MM.1S (cell line): ENCODE measurements at regions not wholly inside any gene's neighbourhood (a gene's known extent, or its start where the extent isn't known, plus 50 kb on each side); places are given as distances from the start of the nearest gene placed in this dataset.
A peak's percentile ranks its signal among the peaks of the same experiment; 100 is the strongest.

Experiments
- DNase-seq: peaks from one replicate; pipeline ENCODE4 v3.0.0-alpha.2; 2015
- H2AFZ ChIP-seq: fragments of 300-600 bp; sonication (generic); 2 replicates; pipeline ENCODE4 v1.6.0; 2016; ENCODE audit warnings: antibody characterized with exemption, low read length
- H3F3A ChIP-seq: fragments of 300-600 bp; sonication (generic); 2 replicates; pipeline ENCODE4 v1.6.1; 2016; ENCODE audit warnings: mild to moderate bottlenecking, antibody characterized with exemption, low read length, moderate library complexity, mixed read lengths; ENCODE audit not compliant: insufficient read depth
- H3K27ac ChIP-seq: fragments of 300-600 bp; sonication (generic); 2 replicates; pipeline ENCODE4 v1.5.1; 2016; ENCODE audit warnings: mild to moderate bottlenecking, low read length
- H3K27me3 ChIP-seq: fragments of 300-600 bp; sonication (generic); replicated peaks from 2 replicates; pipeline ENCODE4 v1.6.0; 2016; ENCODE audit warnings: low read length; ENCODE audit not compliant: insufficient read depth
- H3K36me3 ChIP-seq: fragments of 300-600 bp; sonication (generic); replicated peaks from 2 replicates; pipeline ENCODE4 v1.6.1; 2016; ENCODE audit warnings: mild to moderate bottlenecking, low read length, mixed read lengths; ENCODE audit not compliant: insufficient read depth
- H3K4me1 ChIP-seq: fragments of 300-600 bp; sonication (generic); 2 replicates; pipeline ENCODE4 v1.6.1; 2016; ENCODE audit warnings: low read length, mixed read lengths
- H3K4me2 ChIP-seq: fragments of 300-600 bp; sonication (generic); 2 replicates; pipeline ENCODE4 v1.6.0; 2016; ENCODE audit warnings: low read depth, low read length
- H3K4me3 ChIP-seq: fragments of 300-600 bp; sonication (generic); 2 replicates; pipeline ENCODE4 v1.5.1; 2016; ENCODE audit warnings: low read length, mixed read lengths
- H3K79me2 ChIP-seq: fragments of 300-600 bp; sonication (generic); 2 replicates; pipeline ENCODE4 v1.6.1; 2016; ENCODE audit warnings: mixed run types, low read length, mixed read lengths
- H3K9ac ChIP-seq: fragments of 300-600 bp; sonication (generic); 2 replicates; pipeline ENCODE4 v1.6.1; 2016; ENCODE audit warnings: low read length, mixed read lengths
- H3K9me2 ChIP-seq: fragments of 300-600 bp; sonication (generic); replicated peaks from 2 replicates; pipeline ENCODE4 v1.6.1; 2016; ENCODE audit warnings: mild to moderate bottlenecking, low read length, mixed read lengths; ENCODE audit not compliant: insufficient read depth
- H3K9me3 ChIP-seq: fragments of 300-600 bp; sonication (generic); replicated peaks from 2 replicates; pipeline ENCODE4 v1.6.1; 2016; ENCODE audit warnings: mild to moderate bottlenecking, low read length, mixed read lengths; ENCODE audit not compliant: insufficient read depth
- H4K20me1 ChIP-seq: fragments of 300-600 bp; sonication (generic); 2 replicates; pipeline ENCODE4 v1.6.1; 2016; ENCODE audit warnings: mild to moderate bottlenecking, low read length, moderate library complexity, mixed read lengths; ENCODE audit not compliant: insufficient read depth
- CTCF ChIP-seq: fragments of 300-600 bp; sonication (generic); IDR thresholded peaks from 2 replicates; pipeline ENCODE4 v1.5.1; 2016; ENCODE audit warnings: antibody characterized with exemption, low read length, mixed read lengths
- EZH2 ChIP-seq: fragments of 300-600 bp; sonication (generic); optimal IDR thresholded peaks from 2 replicates; pipeline ENCODE3; 2017; ENCODE audit warnings: low read depth, mild to moderate bottlenecking, antibody characterized with exemption, low read length, mixed read lengths
- EZH2phosphoT487 ChIP-seq: fragments of 300-600 bp; sonication (generic); IDR thresholded peaks from 2 replicates; pipeline ENCODE4 v1.6.1; 2018; ENCODE audit warnings: antibody characterized with exemption, low read length

DNA sequence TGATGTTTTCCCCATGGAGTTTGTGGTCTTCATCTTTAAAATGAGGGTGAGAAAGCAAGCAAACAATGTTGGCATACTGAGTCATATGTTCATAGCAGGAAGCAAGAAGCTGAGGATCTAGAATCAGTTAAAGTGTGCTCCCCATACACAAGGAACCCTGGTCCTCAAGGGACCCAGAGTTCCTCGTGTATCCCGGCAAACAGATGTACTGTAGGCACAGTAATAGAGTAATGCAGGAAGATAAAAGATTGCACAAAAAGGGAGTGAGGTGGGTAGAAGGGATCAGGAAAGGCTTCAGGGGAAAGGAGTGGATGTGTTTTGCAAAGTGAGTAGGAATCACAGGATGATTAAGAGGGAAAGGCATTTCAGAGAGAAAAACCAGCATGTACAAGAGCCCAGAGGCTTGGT is 412.3 kb upstream of the CDH11 start:
- Histone ChIP-seq H3K9ac (no peak overlapping the region), H2AFZ (no peak overlapping the region), H3K4me1 (no peaks in the 10 kb centered on the region), H3K9me2 (no peaks in the 10 kb centered on the region), H3F3A (no peaks in the 10 kb centered on the region), H3K27ac (no peak overlapping the region), H4K20me1 (no peaks in the 10 kb centered on the region), H3K4me3 (no peak overlapping the region), H3K27me3 (no peaks in the 10 kb centered on the region), H3K79me2 (no peaks in the 10 kb centered on the region), H3K9me3 (no peaks in the 10 kb centered on the region), H3K4me2 (no peak overlapping the region), H3K36me3 (no peaks in the 10 kb centered on the region)
- DNase-seq, result no peak
- TF ChIP-seq EZH2phosphoT487 (no peak), EZH2 (no peak), CTCF (no peak)

- Histone ChIP-seq H2AFZ (no peak overlapping the region), H4K20me1 (no peaks in the 10 kb centered on the region), H3K36me3 (no peaks in the 10 kb centered on the region), H3K9me3 (no peaks in the 10 kb centered on the region), H3F3A (no peaks in the 10 kb centered on the region), H3K9me2 (no peaks in the 10 kb centered on the region), H3K4me3 (no peak overlapping the region), H3K4me2 (no peak overlapping the region), H3K79me2 (no peaks in the 10 kb centered on the region), H3K9ac (no peak overlapping the region), H3K4me1 (no peaks in the 10 kb centered on the region), H3K27me3 (no peaks in the 10 kb centered on the region), H3K27ac (no peak overlapping the region)
- TF ChIP-seq CTCF (no peak), EZH2phosphoT487 (no peak), EZH2 (no peak)
- DNase-seq, result no peak
These were observed 411.0 kb upstream of the CDH11 start for GRCh38 chr16:65532846-65533245.

- no peaks in the 10 kb centered on the region for H3K9me3 ChIP-seq
- H3K9ac ChIP-seq, result no peak overlapping the region
- no peaks in the 10 kb centered on the region for H3K27me3 ChIP-seq
- H3K4me2 ChIP-seq, result peak overlapping the region; percentile 42
- H2AFZ ChIP-seq, result 0 out of 2 replicates have a peak overlapping the region, but pooled peaks have one; percentile 14
- H3K4me1 ChIP-seq, result no peaks in the 10 kb centered on the region
- H3K79me2 ChIP-seq, result no peaks in the 10 kb centered on the region
- H3F3A ChIP-seq, result no peaks in the 10 kb centered on the region
- no peaks in the 10 kb centered on the region for H3K36me3 ChIP-seq
- DNase-seq, result no peak
- H3K27ac ChIP-seq, result no peak overlapping the region
- no peak overlapping the region; the same call in 1 of the 2 replicates for H3K4me3 ChIP-seq
- no peak for TF ChIP-seq CTCF
- TF ChIP-seq EZH2, result no peak
- no peak for TF ChIP-seq EZH2phosphoT487
- H3K9me2 ChIP-seq, result no peaks in the 10 kb centered on the region
- no peaks in the 10 kb centered on the region for H4K20me1 ChIP-seq
These were observed 410.4 kb upstream of the CDH11 start for GRCh38 chr16:65532258-65532657.
